ENCODE measurements at regions not wholly inside any gene's neighbourhood (a gene's known extent, or its start where the extent isn't known, plus 50 kb on each side); places are given as distances from the start of the nearest gene placed in this dataset.

DNA sequence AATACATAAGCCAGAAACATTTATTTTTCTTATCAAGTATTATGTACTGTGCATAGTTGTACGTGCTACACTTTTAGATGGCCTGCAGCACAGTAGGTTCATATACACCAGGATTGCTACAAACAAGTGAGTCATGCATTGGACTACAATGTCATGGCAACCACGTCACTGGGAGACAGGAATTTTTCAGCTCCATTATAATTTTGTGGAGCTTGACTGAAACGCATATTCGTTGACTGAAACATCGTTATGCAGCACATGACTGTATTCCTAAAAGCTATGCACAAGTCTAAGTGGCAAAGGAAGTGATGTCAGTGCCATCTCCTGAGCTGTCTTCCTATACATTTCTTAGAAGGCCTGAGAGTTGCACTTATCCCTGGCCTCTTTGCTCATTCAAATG is 871.8 kb downstream of the IPMK start:
- ATAC-seq (no peak), DNase-seq (ENCODE audit: low spot score) (peak; percentile 14)
- Histone ChIP-seq H3K4me2 (no peak overlapping the region), H2AFZ (no peak overlapping the region), H3K4me1 (ENCODE audit: insufficient read depth) (peaks cover 9% of the 10 kb centered on the region), H4K20me1 (replicated peaks; ENCODE audit: insufficient read depth) (no peaks in the 10 kb centered on the region), H3K9me2 (ENCODE audit: insufficient read depth) (no peaks in the 10 kb centered on the region), H3K79me2 (replicated peaks; ENCODE audit: insufficient read depth) (no peaks in the 10 kb centered on the region), H3F3A (replicated peaks; ENCODE audit: low read depth) (no peaks in the 10 kb centered on the region), H3K4me3 (no peak overlapping the region), H3K27me3 (ENCODE audit: insufficient read depth) (no peaks in the 10 kb centered on the region), H3K27ac (ENCODE audit: low read depth) (0 out of 2 replicates have a peak overlapping the region, but pooled peaks have one; percentile 10), H3K36me3 (ENCODE audit: insufficient read depth) (no peaks in the 10 kb centered on the region)
- peaks cover 15% of the 10 kb centered on the region; the same call in 2 of the 3 replicates for H3K4me1 Mint-ChIP-seq
- no peak overlapping the region for H3K4me3 Mint-ChIP-seq
- H3K27me3 Mint-ChIP-seq (ENCODE audit: insufficient read depth, low read depth, poor library complexity), result peaks cover 2% of the 10 kb centered on the region
- H3K36me3 Mint-ChIP-seq (ENCODE audit: low read depth), result no peaks in the 10 kb centered on the region
- H3K9me3 Mint-ChIP-seq, result no peaks in the 10 kb centered on the region
- TF ChIP-seq EZH2phosphoT487 (IDR thresholded peaks at IDR 0.05; ENCODE audit: unreplicated experiment), result no peak
- TF ChIP-seq, protein P1, sequence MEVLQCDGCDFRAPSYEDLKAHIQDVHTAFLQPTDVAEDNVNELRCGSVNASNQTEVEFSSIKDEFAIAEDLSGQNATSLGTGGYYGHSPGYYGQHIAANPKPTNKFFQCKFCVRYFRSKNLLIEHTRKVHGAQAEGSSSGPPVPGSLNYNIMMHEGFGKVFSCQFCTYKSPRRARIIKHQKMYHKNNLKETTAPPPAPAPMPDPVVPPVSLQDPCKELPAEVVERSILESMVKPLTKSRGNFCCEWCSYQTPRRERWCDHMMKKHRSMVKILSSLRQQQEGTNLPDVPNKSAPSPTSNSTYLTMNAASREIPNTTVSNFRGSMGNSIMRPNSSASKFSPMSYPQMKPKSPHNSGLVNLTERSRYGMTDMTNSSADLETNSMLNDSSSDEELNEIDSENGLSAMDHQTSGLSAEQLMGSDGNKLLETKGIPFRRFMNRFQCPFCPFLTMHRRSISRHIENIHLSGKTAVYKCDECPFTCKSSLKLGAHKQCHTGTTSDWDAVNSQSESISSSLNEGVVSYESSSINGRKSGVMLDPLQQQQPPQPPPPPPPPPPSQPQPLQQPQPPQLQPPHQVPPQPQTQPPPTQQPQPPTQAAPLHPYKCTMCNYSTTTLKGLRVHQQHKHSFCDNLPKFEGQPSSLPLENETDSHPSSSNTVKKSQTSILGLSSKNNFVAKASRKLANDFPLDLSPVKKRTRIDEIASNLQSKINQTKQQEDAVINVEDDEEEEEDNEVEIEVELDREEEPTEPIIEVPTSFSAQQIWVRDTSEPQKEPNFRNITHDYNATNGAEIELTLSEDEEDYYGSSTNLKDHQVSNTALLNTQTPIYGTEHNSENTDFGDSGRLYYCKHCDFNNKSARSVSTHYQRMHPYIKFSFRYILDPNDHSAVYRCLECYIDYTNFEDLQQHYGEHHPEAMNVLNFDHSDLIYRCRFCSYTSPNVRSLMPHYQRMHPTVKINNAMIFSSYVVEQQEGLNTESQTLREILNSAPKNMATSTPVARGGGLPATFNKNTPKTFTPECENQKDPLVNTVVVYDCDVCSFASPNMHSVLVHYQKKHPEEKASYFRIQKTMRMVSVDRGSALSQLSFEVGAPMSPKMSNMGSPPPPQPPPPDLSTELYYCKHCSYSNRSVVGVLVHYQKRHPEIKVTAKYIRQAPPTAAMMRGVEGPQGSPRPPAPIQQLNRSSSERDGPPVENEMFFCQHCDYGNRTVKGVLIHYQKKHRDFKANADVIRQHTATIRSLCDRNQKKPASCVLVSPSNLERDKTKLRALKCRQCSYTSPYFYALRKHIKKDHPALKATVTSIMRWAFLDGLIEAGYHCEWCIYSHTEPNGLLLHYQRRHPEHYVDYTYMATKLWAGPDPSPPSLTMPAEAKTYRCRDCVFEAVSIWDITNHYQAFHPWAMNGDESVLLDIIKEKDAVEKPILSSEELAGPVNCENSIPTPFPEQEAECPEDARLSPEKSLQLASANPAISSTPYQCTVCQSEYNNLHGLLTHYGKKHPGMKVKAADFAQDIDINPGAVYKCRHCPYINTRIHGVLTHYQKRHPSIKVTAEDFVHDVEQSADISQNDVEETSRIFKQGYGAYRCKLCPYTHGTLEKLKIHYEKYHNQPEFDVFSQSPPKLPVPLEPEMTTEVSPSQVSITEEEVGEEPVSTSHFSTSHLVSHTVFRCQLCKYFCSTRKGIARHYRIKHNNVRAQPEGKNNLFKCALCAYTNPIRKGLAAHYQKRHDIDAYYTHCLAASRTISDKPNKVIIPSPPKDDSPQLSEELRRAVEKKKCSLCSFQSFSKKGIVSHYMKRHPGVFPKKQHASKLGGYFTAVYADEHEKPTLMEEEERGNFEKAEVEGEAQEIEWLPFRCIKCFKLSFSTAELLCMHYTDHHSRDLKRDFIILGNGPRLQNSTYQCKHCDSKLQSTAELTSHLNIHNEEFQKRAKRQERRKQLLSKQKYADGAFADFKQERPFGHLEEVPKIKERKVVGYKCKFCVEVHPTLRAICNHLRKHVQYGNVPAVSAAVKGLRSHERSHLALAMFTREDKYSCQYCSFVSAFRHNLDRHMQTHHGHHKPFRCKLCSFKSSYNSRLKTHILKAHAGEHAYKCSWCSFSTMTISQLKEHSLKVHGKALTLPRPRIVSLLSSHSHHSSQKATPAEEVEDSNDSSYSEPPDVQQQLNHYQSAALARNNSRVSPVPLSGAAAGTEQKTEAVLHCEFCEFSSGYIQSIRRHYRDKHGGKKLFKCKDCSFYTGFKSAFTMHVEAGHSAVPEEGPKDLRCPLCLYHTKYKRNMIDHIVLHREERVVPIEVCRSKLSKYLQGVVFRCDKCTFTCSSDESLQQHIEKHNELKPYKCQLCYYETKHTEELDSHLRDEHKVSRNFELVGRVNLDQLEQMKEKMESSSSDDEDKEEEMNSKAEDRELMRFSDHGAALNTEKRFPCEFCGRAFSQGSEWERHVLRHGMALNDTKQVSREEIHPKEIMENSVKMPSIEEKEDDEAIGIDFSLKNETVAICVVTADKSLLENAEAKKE (CRISPR knock-in tag; IDR thresholded peaks at IDR 0.05), result no peak
- no peak for TF ChIP-seq ZNF331 (CRISPR knock-in tag; IDR thresholded peaks at IDR 0.05; ENCODE audit: low read depth)
- no peak for TF ChIP-seq NANOG (IDR thresholded peaks at IDR 0.05; ENCODE audit: borderline replicate concordance)
- H3K27ac Mint-ChIP-seq, result no peak overlapping the region

DNA sequence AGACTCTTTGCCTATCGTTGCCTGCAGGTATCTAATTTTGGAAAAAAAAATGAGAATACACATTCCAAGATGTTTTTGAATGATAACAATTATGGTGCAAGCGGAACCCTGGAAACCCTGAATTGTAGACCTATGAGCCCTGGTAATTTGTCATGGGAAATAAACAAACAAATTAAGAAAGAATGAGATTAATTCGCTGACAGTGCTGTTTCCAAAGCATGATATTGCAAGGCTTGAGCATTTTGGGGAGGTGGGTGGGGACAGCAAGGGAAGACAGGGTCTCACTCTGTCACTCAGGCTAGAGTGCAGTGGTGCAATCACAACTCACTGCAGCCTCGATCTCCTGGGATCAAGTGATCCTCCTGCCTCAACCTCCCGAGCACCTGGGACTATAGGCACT is 900.3 kb downstream of the IPMK start:
- H4K20me1 ChIP-seq (replicated peaks; ENCODE audit: insufficient read depth), result no peaks in the 10 kb centered on the region
- Mint-ChIP-seq H3K9me3 (no peaks in the 10 kb centered on the region), H3K4me3 (no peak overlapping the region), H3K27me3 (ENCODE audit: insufficient read depth, low read depth, poor library complexity) (no peaks in the 10 kb centered on the region), H3K36me3 (ENCODE audit: low read depth) (no peaks in the 10 kb centered on the region), H3K4me1 (no peaks in the 10 kb centered on the region), H3K27ac (no peak overlapping the region)
- no peak overlapping the region for H3K27ac ChIP-seq (ENCODE audit: low read depth)
- no peaks in the 10 kb centered on the region for H3K9me2 ChIP-seq (ENCODE audit: insufficient read depth)
- no peaks in the 10 kb centered on the region for H3F3A ChIP-seq (replicated peaks; ENCODE audit: low read depth)
- no peak overlapping the region for H2AFZ ChIP-seq
- no peaks in the 10 kb centered on the region for H3K27me3 ChIP-seq (ENCODE audit: insufficient read depth)
- H3K79me2 ChIP-seq (replicated peaks; ENCODE audit: insufficient read depth), result no peaks in the 10 kb centered on the region
- ATAC-seq, result no peak
- H3K4me3 ChIP-seq, result no peak overlapping the region
- no peak for DNase-seq (ENCODE audit: low spot score)
- no peak overlapping the region for H3K4me2 ChIP-seq
- H3K4me1 ChIP-seq (ENCODE audit: insufficient read depth), result no peaks in the 10 kb centered on the region
- H3K36me3 ChIP-seq (ENCODE audit: insufficient read depth), result no peaks in the 10 kb centered on the region
- TF ChIP-seq POLR2AphosphoS5 (IDR thresholded peaks at IDR 0.05; ENCODE audit: low read depth), result no peak
- TF ChIP-seq, protein P2, sequence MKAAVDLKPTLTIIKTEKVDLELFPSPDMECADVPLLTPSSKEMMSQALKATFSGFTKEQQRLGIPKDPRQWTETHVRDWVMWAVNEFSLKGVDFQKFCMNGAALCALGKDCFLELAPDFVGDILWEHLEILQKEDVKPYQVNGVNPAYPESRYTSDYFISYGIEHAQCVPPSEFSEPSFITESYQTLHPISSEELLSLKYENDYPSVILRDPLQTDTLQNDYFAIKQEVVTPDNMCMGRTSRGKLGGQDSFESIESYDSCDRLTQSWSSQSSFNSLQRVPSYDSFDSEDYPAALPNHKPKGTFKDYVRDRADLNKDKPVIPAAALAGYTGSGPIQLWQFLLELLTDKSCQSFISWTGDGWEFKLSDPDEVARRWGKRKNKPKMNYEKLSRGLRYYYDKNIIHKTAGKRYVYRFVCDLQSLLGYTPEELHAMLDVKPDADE (IDR thresholded peaks at IDR 0.05), result no peak
- TF ChIP-seq, protein P3, sequence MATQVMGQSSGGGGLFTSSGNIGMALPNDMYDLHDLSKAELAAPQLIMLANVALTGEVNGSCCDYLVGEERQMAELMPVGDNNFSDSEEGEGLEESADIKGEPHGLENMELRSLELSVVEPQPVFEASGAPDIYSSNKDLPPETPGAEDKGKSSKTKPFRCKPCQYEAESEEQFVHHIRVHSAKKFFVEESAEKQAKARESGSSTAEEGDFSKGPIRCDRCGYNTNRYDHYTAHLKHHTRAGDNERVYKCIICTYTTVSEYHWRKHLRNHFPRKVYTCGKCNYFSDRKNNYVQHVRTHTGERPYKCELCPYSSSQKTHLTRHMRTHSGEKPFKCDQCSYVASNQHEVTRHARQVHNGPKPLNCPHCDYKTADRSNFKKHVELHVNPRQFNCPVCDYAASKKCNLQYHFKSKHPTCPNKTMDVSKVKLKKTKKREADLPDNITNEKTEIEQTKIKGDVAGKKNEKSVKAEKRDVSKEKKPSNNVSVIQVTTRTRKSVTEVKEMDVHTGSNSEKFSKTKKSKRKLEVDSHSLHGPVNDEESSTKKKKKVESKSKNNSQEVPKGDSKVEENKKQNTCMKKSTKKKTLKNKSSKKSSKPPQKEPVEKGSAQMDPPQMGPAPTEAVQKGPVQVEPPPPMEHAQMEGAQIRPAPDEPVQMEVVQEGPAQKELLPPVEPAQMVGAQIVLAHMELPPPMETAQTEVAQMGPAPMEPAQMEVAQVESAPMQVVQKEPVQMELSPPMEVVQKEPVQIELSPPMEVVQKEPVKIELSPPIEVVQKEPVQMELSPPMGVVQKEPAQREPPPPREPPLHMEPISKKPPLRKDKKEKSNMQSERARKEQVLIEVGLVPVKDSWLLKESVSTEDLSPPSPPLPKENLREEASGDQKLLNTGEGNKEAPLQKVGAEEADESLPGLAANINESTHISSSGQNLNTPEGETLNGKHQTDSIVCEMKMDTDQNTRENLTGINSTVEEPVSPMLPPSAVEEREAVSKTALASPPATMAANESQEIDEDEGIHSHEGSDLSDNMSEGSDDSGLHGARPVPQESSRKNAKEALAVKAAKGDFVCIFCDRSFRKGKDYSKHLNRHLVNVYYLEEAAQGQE (IDR thresholded peaks at IDR 0.05; ENCODE audit: unreplicated experiment), result no peak
- no peak for TF ChIP-seq EZH2 (IDR thresholded peaks at IDR 0.05; ENCODE audit: low read depth, unreplicated experiment)
- TF ChIP-seq ZNF114 (CRISPR knock-in tag; IDR thresholded peaks at IDR 0.05), result no peak
- no peak for TF ChIP-seq NANOG (IDR thresholded peaks at IDR 0.05; ENCODE audit: borderline replicate concordance)
- TF ChIP-seq STAT1 (IDR thresholded peaks at IDR 0.05; ENCODE audit: unreplicated experiment), result no peak
